ENCODE measurements at regions not wholly inside any gene's neighbourhood (a gene's known extent, or its start where the extent isn't known, plus 50 kb on each side); places are given as distances from the start of the nearest gene placed in this dataset.
"Not testable (repeated sequence)": the region's sequence is repeated elsewhere in the genome, so short reads cannot be mapped to it uniquely, and the experiment has no call there.

DNA sequence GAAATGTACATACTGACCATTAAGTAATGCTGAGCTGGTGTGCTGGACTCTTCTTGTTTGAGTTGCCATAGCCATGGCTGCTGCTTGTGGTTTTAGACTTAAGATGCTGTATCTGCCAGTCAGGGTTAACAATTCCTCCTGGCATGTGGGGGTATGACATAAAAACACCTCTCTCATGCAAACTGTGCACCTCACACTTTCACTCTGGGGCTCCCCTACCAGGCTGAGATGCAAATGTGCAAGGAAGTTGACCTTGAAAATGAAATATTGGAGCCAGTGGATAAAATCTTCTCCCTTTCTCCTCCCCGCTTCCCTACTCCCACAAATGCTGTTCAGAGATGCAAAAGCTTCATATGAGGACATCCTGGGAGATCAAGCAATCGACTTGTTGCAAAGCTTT lies 198.8 kb downstream of the FCRL5 start:
- Histone ChIP-seq H3K27me3 (no peaks in the 10 kb centered on the region), H3K27ac (no peak overlapping the region), H3K9me3 (no peaks in the 10 kb centered on the region), H3K36me3 (no peaks in the 10 kb centered on the region), H3K4me1 (no peaks in the 10 kb centered on the region), H3K9ac (ENCODE audit: low read depth in 2 of 2, low read length in 2 of 2) (no peak overlapping the region), H3K4me3 (no peak overlapping the region)
- intact Hi-C loops (cut with DNase I): no loop called here
- no peak for DNase-seq
- TF ChIP-seq, protein P1, sequence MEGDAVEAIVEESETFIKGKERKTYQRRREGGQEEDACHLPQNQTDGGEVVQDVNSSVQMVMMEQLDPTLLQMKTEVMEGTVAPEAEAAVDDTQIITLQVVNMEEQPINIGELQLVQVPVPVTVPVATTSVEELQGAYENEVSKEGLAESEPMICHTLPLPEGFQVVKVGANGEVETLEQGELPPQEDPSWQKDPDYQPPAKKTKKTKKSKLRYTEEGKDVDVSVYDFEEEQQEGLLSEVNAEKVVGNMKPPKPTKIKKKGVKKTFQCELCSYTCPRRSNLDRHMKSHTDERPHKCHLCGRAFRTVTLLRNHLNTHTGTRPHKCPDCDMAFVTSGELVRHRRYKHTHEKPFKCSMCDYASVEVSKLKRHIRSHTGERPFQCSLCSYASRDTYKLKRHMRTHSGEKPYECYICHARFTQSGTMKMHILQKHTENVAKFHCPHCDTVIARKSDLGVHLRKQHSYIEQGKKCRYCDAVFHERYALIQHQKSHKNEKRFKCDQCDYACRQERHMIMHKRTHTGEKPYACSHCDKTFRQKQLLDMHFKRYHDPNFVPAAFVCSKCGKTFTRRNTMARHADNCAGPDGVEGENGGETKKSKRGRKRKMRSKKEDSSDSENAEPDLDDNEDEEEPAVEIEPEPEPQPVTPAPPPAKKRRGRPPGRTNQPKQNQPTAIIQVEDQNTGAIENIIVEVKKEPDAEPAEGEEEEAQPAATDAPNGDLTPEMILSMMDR (IDR thresholded peaks at IDR 0.05): no peak

DNA sequence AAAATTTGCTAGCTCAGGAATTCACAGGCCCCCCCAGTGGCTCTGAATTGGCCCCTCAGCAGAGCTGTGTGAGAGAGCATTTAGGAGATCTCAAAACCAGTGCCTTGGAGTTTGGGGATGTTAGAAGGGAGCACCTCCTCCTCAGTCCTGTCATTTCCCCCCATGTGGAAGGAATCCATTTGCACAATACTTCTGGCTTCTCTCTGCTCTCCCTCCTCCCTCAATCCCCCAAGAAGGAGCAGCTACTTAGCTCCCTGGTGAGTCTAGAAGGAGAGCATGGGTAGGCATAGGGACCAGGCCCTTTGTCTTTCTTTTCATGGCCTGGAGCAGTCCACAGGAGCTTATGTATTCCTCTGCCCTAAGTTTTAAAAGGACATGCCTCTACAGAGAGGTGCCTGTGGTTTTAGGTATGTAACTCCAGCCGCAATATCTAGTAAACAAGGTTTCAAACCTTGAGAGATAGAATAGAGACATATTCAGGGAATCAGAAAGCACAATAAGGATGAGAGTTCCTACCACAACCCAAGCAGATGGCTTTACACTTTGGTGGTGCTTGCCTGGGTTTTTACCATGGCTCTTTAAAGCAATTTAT lies 199.4 kb downstream of the FCRL5 start:
- no peaks in the 10 kb centered on the region for H3K9me3 ChIP-seq

GRCh38 chr1:157352216-157352615 lies 200.1 kb downstream of the FCRL5 start:
- no peak for DNase-seq
- intact Hi-C loops (cut with DNase I): no loop called here
- Histone ChIP-seq H3K4me1 (no peaks in the 10 kb centered on the region), H3K36me3 (no peaks in the 10 kb centered on the region), H3K9me3 (no peaks in the 10 kb centered on the region), H3K27me3 (no peaks in the 10 kb centered on the region), H3K9ac (ENCODE audit: low read depth in 2 of 2, low read length in 2 of 2) (no peak overlapping the region), H3K27ac (no peak overlapping the region), H3K4me3 (no peak overlapping the region)
- TF ChIP-seq, protein P1 (IDR thresholded peaks at IDR 0.05): no peak

More for the DNA sequence above, 199.4 kb downstream of the FCRL5 start:
- Histone ChIP-seq H3K9ac (ENCODE audit: low read depth in 2 of 2, low read length in 2 of 2) (no peak overlapping the region), H3K27me3 (no peaks in the 10 kb centered on the region), H3K4me3 (no peak overlapping the region), H3K4me1 (no peaks in the 10 kb centered on the region), H3K27ac (no peak overlapping the region), H3K36me3 (no peaks in the 10 kb centered on the region)
- TF ChIP-seq, protein P1 (IDR thresholded peaks at IDR 0.05): no peak
- no peak for DNase-seq
- intact Hi-C loops (cut with DNase I): no loop called here

- DNase-seq; H3K4me1 ChIP-seq; H3K27ac ChIP-seq; intact Hi-C loops (cut with DNase I); H3K27me3 ChIP-seq; H3K36me3 ChIP-seq; H3K9me3 ChIP-seq; H3K4me3 ChIP-seq; H3K9ac ChIP-seq (ENCODE audit: low read depth in 2 of 2, low read length in 2 of 2): not testable (repeated sequence)
Measured at GRCh38 chr1:157351800-157352199, 200.5 kb downstream of the FCRL5 start.

DNA sequence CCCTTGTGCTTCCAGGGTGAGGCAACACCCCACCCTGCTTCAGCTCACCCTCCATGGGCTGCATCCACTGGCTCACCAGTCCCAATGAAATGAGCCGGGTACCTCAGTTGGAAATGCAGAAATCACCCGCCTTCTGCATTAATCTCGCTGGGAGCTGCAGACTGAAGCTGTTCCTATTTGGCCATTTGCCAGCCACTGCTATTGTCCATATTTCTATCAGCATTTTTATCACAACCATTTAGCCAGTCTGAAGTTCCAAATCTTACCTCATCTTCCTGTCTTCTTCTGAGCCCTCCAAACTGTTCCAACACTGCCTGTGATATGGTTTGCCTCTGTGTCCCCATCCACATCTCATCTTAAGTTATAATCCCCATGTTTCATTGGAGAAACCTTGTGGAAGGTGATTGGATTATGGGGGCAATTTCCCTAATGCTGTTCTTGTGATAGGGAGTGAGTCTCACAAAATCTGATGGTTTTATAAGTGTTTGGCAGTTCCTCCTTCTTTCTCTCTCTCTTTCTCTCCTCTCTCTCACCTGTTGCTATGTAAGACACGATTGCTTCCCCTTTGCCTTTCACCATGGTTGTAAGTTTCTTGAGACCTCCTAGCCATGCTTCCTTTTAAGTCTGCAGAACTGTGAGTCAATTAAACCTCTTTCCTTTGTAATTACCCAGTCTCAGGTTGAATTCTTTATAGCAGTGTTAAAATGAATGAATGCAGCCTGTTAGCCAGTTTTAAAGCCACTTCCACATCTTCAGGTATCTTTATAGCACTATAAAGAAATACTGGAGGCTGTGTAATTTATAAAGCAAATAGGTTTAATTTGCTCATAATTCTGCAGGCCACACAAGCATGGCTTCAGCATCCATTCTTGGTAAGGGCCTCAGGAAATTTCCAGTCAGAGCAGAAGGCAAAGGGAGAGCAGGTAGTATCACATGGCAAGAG lies 203.5 kb downstream of the FCRL5 start:
- H3K9me3 ChIP-seq: no peaks in the 10 kb centered on the region
- intact Hi-C loops (cut with DNase I): no loop called here
- H3K9ac ChIP-seq (ENCODE audit: low read depth in 2 of 2, low read length in 2 of 2): no peak overlapping the region
- H3K27ac ChIP-seq: no peak overlapping the region
- H3K4me3 ChIP-seq: no peak overlapping the region
- TF ChIP-seq, protein P1 (IDR thresholded peaks at IDR 0.05): no peak
- H3K36me3 ChIP-seq: no peaks in the 10 kb centered on the region
- no peaks in the 10 kb centered on the region for H3K27me3 ChIP-seq
- no peaks in the 10 kb centered on the region for H3K4me1 ChIP-seq
- DNase-seq: no peak

GRCh38 chr1:157347506-157347905 lies 204.8 kb downstream of the FCRL5 start:
- H3K4me1 ChIP-seq: no peaks in the 10 kb centered on the region
- no peak for DNase-seq
- H3K27me3 ChIP-seq: no peaks in the 10 kb centered on the region
- H3K27ac ChIP-seq: no peak overlapping the region
- TF ChIP-seq, protein P1 (IDR thresholded peaks at IDR 0.05): no peak
- H3K4me3 ChIP-seq: no peak overlapping the region
- intact Hi-C loops (cut with DNase I): no loop called here
- no peaks in the 10 kb centered on the region for H3K36me3 ChIP-seq
- H3K9ac ChIP-seq (ENCODE audit: low read depth in 2 of 2, low read length in 2 of 2): no peak overlapping the region
- H3K9me3 ChIP-seq: no peaks in the 10 kb centered on the region

- H3K4me3 ChIP-seq; H3K36me3 ChIP-seq; H3K4me1 ChIP-seq; H3K9ac ChIP-seq (ENCODE audit: low read depth in 2 of 2, low read length in 2 of 2); H3K9me3 ChIP-seq; DNase-seq; intact Hi-C loops (cut with DNase I); H3K27me3 ChIP-seq; H3K27ac ChIP-seq: not testable (repeated sequence)
Measured at GRCh38 chr1:157337785-157338184, 199.6 kb upstream of the ETV3 start.
